Rectal smooth muscle tissue (tissue), 1 donor: ENCODE measurements at regions not wholly inside any gene's neighbourhood (a gene's known extent, or its start where the extent isn't known, plus 50 kb on each side); places are given as distances from the start of the nearest gene placed in this dataset.

Experiments
- H3K27ac ChIP-seq: one replicate; pipeline ENCODE4 v1.7.0; 2013; ENCODE audit warnings: low read depth, low read length, inconsistent platforms
- H3K27me3 ChIP-seq: one replicate; pipeline ENCODE4 v1.7.0; 2013; ENCODE audit warnings: low read length; ENCODE audit not compliant: control insufficient read depth, insufficient read depth
- H3K36me3 ChIP-seq: one replicate; pipeline ENCODE4 v1.7.0; 2013; ENCODE audit warnings: low read length; ENCODE audit not compliant: control insufficient read depth, insufficient read depth
- H3K4me1 ChIP-seq: one replicate; pipeline ENCODE4 v1.7.0; 2013; ENCODE audit warnings: low read length; ENCODE audit not compliant: control insufficient read depth, insufficient read depth
- H3K4me3 ChIP-seq: one replicate; pipeline ENCODE4 v1.7.0; 2013; ENCODE audit warnings: low read length
- H3K9ac ChIP-seq: one replicate; pipeline ENCODE4 v1.7.0; 2013; ENCODE audit warnings: low read length

GRCh38 chr13:50428183-50428877, 413.1 kb downstream of the KCNRG start:
- Histone ChIP-seq H3K27me3 (no peaks in the 10 kb centered on the region), H3K36me3 (no peaks in the 10 kb centered on the region), H3K27ac (no peak overlapping the region), H3K9ac (no peak overlapping the region), H3K4me1 (peaks cover 1% of the 10 kb centered on the region), H3K4me3 (no peak overlapping the region)

DNA sequence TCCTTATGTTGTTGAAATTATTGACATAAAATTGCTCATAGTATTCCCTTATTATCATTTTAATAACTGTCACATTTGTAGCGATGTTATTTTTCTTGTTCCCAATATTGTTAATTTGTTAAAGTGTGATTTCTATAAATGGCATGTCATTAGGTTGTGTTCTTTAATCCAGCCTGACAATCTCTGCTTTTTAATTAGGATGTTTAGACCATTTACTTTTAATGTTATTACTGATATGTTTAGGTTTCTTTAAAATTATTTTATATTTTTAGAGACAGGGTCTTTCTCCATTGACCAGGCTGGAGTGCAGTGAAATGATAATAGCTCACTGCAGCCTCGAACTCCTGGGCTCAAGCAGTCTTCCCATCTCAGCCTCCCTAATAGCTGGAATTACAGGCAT, 408.5 kb downstream of the DLEU7 start:
- Histone ChIP-seq H3K9ac (no peak overlapping the region), H3K4me1 (no peaks in the 10 kb centered on the region), H3K27ac (no peak overlapping the region), H3K4me3 (no peak overlapping the region), H3K36me3 (no peaks in the 10 kb centered on the region), H3K27me3 (no peaks in the 10 kb centered on the region)

DNA sequence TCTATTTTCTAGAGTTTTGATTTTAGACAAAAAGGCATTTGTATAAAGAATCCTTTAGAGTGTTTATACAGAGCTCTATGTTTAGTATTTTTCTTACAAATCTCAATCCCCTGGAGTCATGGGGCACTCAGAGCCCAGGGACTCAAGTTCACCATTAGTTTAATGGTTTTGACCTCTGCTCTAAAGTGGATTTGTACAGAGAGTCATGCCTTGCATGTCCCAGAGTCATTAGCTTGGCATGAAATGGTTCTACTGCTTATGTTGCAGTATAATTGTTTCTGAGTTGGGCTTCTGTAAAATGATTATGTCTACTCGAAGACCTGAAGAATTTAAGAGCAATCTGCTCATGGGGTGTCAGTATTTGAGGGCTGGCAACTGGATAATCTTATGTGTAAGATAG, 406.2 kb downstream of the DLEU7 start:
- H3K36me3 ChIP-seq, result no peaks in the 10 kb centered on the region
- H3K27me3 ChIP-seq, result no peaks in the 10 kb centered on the region
- no peaks in the 10 kb centered on the region for H3K4me1 ChIP-seq
- H3K4me3 ChIP-seq, result no peak overlapping the region
- no peak overlapping the region for H3K27ac ChIP-seq
- H3K9ac ChIP-seq, result no peak overlapping the region

DNA sequence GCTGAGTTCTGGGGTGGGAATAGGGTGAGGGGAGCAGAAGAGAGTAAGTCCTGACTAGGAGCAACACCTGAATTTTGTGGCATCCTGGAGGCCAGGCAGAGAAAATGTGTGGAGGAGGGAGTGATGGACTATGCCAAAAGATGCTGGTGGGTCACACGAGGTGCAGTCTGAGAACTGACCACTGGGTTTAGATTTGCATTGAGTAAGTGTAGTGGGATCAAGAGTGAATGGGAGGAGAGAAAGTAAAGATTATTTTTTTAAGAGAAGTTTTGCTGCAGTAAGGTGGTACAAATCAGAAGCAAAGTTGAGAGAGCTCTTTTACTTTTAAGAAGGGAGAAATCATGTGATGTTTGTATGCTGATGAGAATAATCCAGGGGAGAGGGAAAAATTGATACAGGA, 405.1 kb downstream of the DLEU7 start:
- Histone ChIP-seq H3K4me1 (no peaks in the 10 kb centered on the region), H3K36me3 (no peaks in the 10 kb centered on the region), H3K4me3 (no peak overlapping the region), H3K27me3 (no peaks in the 10 kb centered on the region), H3K27ac (no peak overlapping the region), H3K9ac (no peak overlapping the region)

DNA sequence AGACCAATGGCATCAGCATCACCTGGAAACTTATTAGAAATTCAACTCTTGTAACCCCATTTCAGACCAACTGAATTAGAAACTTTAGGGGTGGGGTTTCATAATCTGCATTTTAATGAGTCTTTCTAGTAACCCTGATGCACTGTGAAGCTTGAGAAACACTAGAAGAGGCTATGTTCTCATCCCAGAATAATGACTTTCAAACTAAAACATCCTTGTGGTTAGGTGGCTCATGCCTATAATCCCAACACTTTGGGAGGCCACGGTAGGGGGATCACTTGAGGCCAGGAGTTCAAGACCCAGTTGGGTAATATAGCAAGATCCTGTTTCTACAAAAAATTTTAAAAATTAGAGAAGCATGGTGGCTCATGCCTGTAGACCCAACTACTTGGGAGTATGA, 402.4 kb downstream of the DLEU7 start:
- H3K27me3 ChIP-seq, result no peaks in the 10 kb centered on the region
- no peaks in the 10 kb centered on the region for H3K4me1 ChIP-seq
- no peak overlapping the region for H3K9ac ChIP-seq
- H3K4me3 ChIP-seq, result no peak overlapping the region
- no peaks in the 10 kb centered on the region for H3K36me3 ChIP-seq
- no peak overlapping the region for H3K27ac ChIP-seq

GRCh38 chr13:50444726-50445125, 398.8 kb downstream of the DLEU7 start:
- Histone ChIP-seq H3K9ac (no peak overlapping the region), H3K4me3 (no peak overlapping the region), H3K27me3 (no peaks in the 10 kb centered on the region), H3K27ac (no peak overlapping the region), H3K36me3 (no peaks in the 10 kb centered on the region), H3K4me1 (no peaks in the 10 kb centered on the region)

DNA sequence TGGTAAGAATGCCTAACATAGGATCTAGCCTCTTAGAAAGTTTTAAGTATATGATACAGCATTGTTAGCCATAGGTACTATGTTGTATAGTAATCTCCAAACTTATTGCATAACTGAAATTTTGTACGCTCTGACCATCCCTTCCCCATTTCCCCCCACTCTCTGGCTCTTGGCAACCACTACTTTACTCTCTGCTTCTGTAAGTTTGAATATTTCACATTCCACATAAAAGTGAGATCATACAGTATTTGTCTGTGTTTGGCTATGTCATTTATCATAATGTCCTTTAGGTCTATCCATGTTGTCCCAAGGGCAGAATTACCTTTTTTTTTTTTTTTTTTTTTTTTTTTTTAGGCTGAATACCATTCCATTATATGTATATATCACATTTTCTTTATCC, 396.9 kb downstream of the DLEU7 start:
- H3K36me3 ChIP-seq, result no peaks in the 10 kb centered on the region
- H3K4me3 ChIP-seq, result no peak overlapping the region
- H3K4me1 ChIP-seq, result no peaks in the 10 kb centered on the region
- no peak overlapping the region for H3K9ac ChIP-seq
- no peak overlapping the region for H3K27ac ChIP-seq
- H3K27me3 ChIP-seq, result no peaks in the 10 kb centered on the region

- no peak overlapping the region for H3K27ac ChIP-seq
- no peaks in the 10 kb centered on the region for H3K4me1 ChIP-seq
- H3K36me3 ChIP-seq, result no peaks in the 10 kb centered on the region
- no peak overlapping the region for H3K4me3 ChIP-seq
- H3K9ac ChIP-seq, result no peak overlapping the region
- no peaks in the 10 kb centered on the region for H3K27me3 ChIP-seq
Observed at GRCh38 chr13:50448535-50448998, 394.9 kb downstream of the DLEU7 start.

DNA sequence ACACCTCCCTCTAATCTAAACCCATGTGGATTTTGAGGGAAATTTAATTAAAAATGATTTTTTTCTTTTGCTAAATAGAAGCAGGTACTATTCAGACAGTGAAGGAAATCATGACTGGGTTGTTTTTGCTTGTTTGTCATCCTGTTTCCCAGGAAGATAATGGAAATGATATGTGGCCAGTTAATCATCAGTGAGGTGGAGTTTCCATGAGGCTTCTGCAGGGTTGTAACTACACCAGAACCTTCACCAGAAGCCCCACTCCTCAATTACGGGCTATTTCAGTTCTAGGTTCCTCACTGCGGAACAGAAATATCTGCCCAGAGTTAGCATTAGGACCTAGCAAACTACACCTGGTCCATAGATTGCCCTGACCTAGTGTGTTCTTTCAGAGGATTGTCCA, 394.0 kb downstream of the DLEU7 start:
- Histone ChIP-seq H3K36me3 (no peaks in the 10 kb centered on the region), H3K27ac (no peak overlapping the region), H3K27me3 (no peaks in the 10 kb centered on the region), H3K4me3 (no peak overlapping the region), H3K9ac (no peak overlapping the region), H3K4me1 (no peaks in the 10 kb centered on the region)

GRCh38 chr13:50450279-50450678, 393.2 kb downstream of the DLEU7 start:
- Histone ChIP-seq H3K36me3 (no peaks in the 10 kb centered on the region), H3K4me1 (no peaks in the 10 kb centered on the region), H3K9ac (no peak overlapping the region), H3K27me3 (no peaks in the 10 kb centered on the region), H3K27ac (no peak overlapping the region), H3K4me3 (no peak overlapping the region)

DNA sequence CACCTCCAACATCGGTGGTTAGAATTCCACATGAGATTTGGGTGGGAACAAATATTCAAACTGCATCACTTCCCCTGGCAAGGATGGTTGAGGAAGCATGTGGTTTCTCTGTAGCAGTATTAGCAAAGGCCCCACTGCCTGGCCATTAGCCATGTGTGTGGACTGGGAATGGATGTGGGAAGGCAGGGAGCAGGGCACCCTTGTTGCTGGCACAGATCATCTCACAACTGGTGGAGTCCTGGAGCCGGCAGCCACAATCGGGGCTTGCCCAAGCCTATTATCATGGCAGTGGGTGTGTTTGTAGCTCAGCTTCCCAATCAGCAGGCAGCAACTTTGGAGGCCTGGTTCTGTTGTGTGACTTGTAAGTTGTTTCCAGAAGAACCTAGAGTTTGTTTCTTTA, 391.9 kb downstream of the DLEU7 start:
- no peaks in the 10 kb centered on the region for H3K36me3 ChIP-seq
- no peak overlapping the region for H3K9ac ChIP-seq
- no peak overlapping the region for H3K27ac ChIP-seq
- H3K4me1 ChIP-seq, result no peaks in the 10 kb centered on the region
- H3K27me3 ChIP-seq, result no peaks in the 10 kb centered on the region
- no peak overlapping the region for H3K4me3 ChIP-seq

GRCh38 chr13:50452028-50452427, 391.5 kb downstream of the DLEU7 start:
- H3K36me3 ChIP-seq, result no peaks in the 10 kb centered on the region
- H3K9ac ChIP-seq, result no peak overlapping the region
- no peak overlapping the region for H3K4me3 ChIP-seq
- no peak overlapping the region for H3K27ac ChIP-seq
- H3K4me1 ChIP-seq, result no peaks in the 10 kb centered on the region
- H3K27me3 ChIP-seq, result no peaks in the 10 kb centered on the region

- no peak overlapping the region for H3K9ac ChIP-seq
- H3K36me3 ChIP-seq, result no peaks in the 10 kb centered on the region
- no peak overlapping the region for H3K27ac ChIP-seq
- H3K4me1 ChIP-seq, result no peaks in the 10 kb centered on the region
- no peaks in the 10 kb centered on the region for H3K27me3 ChIP-seq
- H3K4me3 ChIP-seq, result no peak overlapping the region
Observed at GRCh38 chr13:50452756-50453155, 390.7 kb downstream of the DLEU7 start.
